OCI-LY1 (cell line): ENCODE measurements at regions not wholly inside any gene's neighbourhood (a gene's known extent, or its start where the extent isn't known, plus 50 kb on each side); places are given as distances from the start of the nearest gene placed in this dataset.

Source experiments
- H2AFZ ChIP-seq: fragments of 200-600 bp; sonication (generic), shearing (Covaris generic); 2 replicates; pipeline ENCODE4 v1.6.0; 2014; ENCODE audit warnings: antibody characterized with exemption, mild to moderate bottlenecking, low read length
- H3F3A ChIP-seq: fragments of 200-600 bp; sonication (generic), shearing (Covaris generic); 2 replicates; pipeline ENCODE4 v1.6.0; 2014; ENCODE audit warnings: mild to moderate bottlenecking, antibody characterized with exemption, low read length, moderate library complexity; ENCODE audit not compliant: insufficient read depth
- H3K27ac ChIP-seq: fragments of 200-600 bp; sonication (generic); 2 replicates; pipeline ENCODE4 v1.5.1; 2014; ENCODE audit warnings: low read length, mixed run types, mild to moderate bottlenecking, low read depth; ENCODE audit not compliant: poor library complexity, severe bottlenecking
- H3K27me3 ChIP-seq: fragments of 200-600 bp; sonication (generic); 2 replicates; pipeline ENCODE4 v1.6.0; 2014; ENCODE audit warnings: antibody characterized with exemption, mild to moderate bottlenecking, low read length, moderate library complexity; ENCODE audit not compliant: insufficient read depth
- H3K36me3 ChIP-seq: fragments of 200-600 bp; sonication (generic); 2 replicates; pipeline ENCODE4 v1.6.1; 2014; ENCODE audit warnings: mild to moderate bottlenecking, antibody characterized with exemption, low read length, moderate library complexity, mixed read lengths; ENCODE audit not compliant: insufficient read depth
- H3K4me1 ChIP-seq: fragments of 200-600 bp; sonication (generic); 2 replicates; pipeline ENCODE4 v1.5.1; 2014; ENCODE audit warnings: mild to moderate bottlenecking, low read length, moderate library complexity; ENCODE audit not compliant: insufficient read depth, severe bottlenecking
- H3K4me2 ChIP-seq: fragments of 200-600 bp; sonication (generic), shearing (Covaris generic); 2 replicates; pipeline ENCODE4 v1.6.1; 2014; ENCODE audit warnings: low read length
- H3K4me3 ChIP-seq: fragments of 200-600 bp; sonication (generic); 2 replicates; pipeline ENCODE4 v1.5.1; 2014; ENCODE audit warnings: low read length, low read depth, mild to moderate bottlenecking, mixed read lengths; ENCODE audit not compliant: poor library complexity, severe bottlenecking
- H3K79me2 ChIP-seq: fragments of 200-600 bp; shearing (Covaris generic); 2 replicates; pipeline ENCODE4 v1.6.1; 2016; ENCODE audit warnings: mixed run types, low read length, mixed read lengths; ENCODE audit not compliant: insufficient read depth
- H3K9ac ChIP-seq: fragments of 200-600 bp; sonication (generic), shearing (Covaris generic); 2 replicates; pipeline ENCODE4 v1.6.1; 2014; ENCODE audit warnings: mild to moderate bottlenecking, low read length, mixed read lengths
- H3K9me2 ChIP-seq: fragments of 200-600 bp; sonication (generic), shearing (Covaris generic); 2 replicates; pipeline ENCODE4 v1.6.1; 2014; ENCODE audit warnings: low read depth, mild to moderate bottlenecking, low read length, mixed read lengths
- H3K9me3 ChIP-seq: fragments of 200-600 bp; shearing (Covaris generic); 2 replicates; pipeline ENCODE4 v1.6.1; 2014; ENCODE audit warnings: low read length, mixed read lengths
- H4K20me1 ChIP-seq: fragments of 200-600 bp; sonication (generic), shearing (Covaris generic); 2 replicates; pipeline ENCODE4 v1.6.0; 2016; ENCODE audit warnings: mild to moderate bottlenecking, low read length; ENCODE audit not compliant: insufficient read depth
- CTCF ChIP-seq: fragments of 200-600 bp; sonication (generic), shearing (Covaris generic); IDR thresholded peaks from 2 replicates; pipeline ENCODE4 v1.5.1; 2017; ENCODE audit warnings: mild to moderate bottlenecking, antibody characterized with exemption, low read length, moderate library complexity, mixed read lengths
- EZH2 ChIP-seq: fragments of 200-600 bp; sonication (generic), shearing (Covaris generic); IDR thresholded peaks from 2 replicates; pipeline ENCODE4 v1.8.0; 2017; ENCODE audit warnings: borderline replicate concordance, mixed run types, mild to moderate bottlenecking, antibody characterized with exemption, low read length, moderate library complexity, mixed read lengths

- Histone ChIP-seq H3K4me1 (no peaks in the 10 kb centered on the region), H3K79me2 (no peaks in the 10 kb centered on the region), H3F3A (no peaks in the 10 kb centered on the region)
Measured at GRCh38 chr14:51600658-51601057, 51.1 kb upstream of the FRMD6 start.

More at GRCh38 chr14:51600658-51601057, 51.1 kb upstream of the FRMD6 start:
- no peaks in the 10 kb centered on the region for H3K9me2 ChIP-seq
- no peak overlapping the region for H3K9ac ChIP-seq
- H3K27me3 ChIP-seq, result no peaks in the 10 kb centered on the region
- H3K36me3 ChIP-seq, result no peaks in the 10 kb centered on the region
- no peaks in the 10 kb centered on the region for H3K9me3 ChIP-seq
- no peak overlapping the region for H3K4me3 ChIP-seq
- no peak overlapping the region for H3K4me2 ChIP-seq
- H3K27ac ChIP-seq, result no peak overlapping the region
- H2AFZ ChIP-seq, result no peak overlapping the region
- TF ChIP-seq CTCF (no peak), EZH2 (no peak)
- no peaks in the 10 kb centered on the region for H4K20me1 ChIP-seq
